Panc1 (cell line): ENCODE measurements at regions not wholly inside any gene's neighbourhood (a gene's known extent, or its start where the extent isn't known, plus 50 kb on each side); places are given as distances from the start of the nearest gene placed in this dataset.
"Not testable (repeated sequence)": the region's sequence is repeated elsewhere in the genome, so short reads cannot be mapped to it uniquely, and the experiment has no call there.

ENCODE experiments used
- ATAC-seq: fragments of 200-7000 bp; cut with Tn5 transposase; 2 replicates; pipeline ENCODE4 v1.9.1; 2020; ENCODE audit warnings: mild to moderate bottlenecking, moderate library complexity
- BruUV-seq: library from RNA; stranded (reverse); fragments of 400-500 nt; replicated peaks from 2 replicates; lab custom pipeline; 2021; lab: Mats Ljungman, UMichigan
- CTCF ChIA-PET: fragments of 300-600 bp; sonication (Branson Sonifier 250); formaldehyde crosslinking; loops from one replicate; lab custom pipeline; 2022; ENCODE audit warnings: antibody characterized with exemption; lab: Charles Lee
- POLR2A ChIA-PET: fragments of 300-600 bp; sonication (Branson Sonifier 250); formaldehyde crosslinking; loops from one replicate; lab custom pipeline; 2022; ENCODE audit warnings: antibody characterized with exemption; lab: Charles Lee
- DNase-seq: peaks from one replicate; pipeline ENCODE4 v3.0.0-alpha.2; 2010; ENCODE audit warnings: low read depth, low spot score
- H3K27ac ChIP-seq: 2 replicates; pipeline ENCODE4 v1.5.1; 2011; ENCODE audit warnings: mild to moderate bottlenecking, low read length, inconsistent platforms
- H3K27me3 ChIP-seq: fragments of 200-500 bp; sonication (Bioruptor generic); 2 replicates; pipeline ENCODE4 v1.6.0; 2014; ENCODE audit warnings: low read length, inconsistent platforms; ENCODE audit not compliant: control insufficient read depth, insufficient read depth
- H3K36me3 ChIP-seq: fragments of 200-500 bp; sonication (Bioruptor generic); 2 replicates; pipeline ENCODE4 v1.5.1; 2014; ENCODE audit warnings: inconsistent platforms, mild to moderate bottlenecking, low read length, moderate library complexity; ENCODE audit not compliant: control insufficient read depth, insufficient read depth
- H3K4me1 ChIP-seq: 2 replicates; pipeline ENCODE4 v1.5.1; 2011; ENCODE audit warnings: inconsistent platforms, mild to moderate bottlenecking, low read length, moderate library complexity; ENCODE audit not compliant: control insufficient read depth, insufficient read depth
- H3K4me3 ChIP-seq, 2 experiments: 2 replicates each; pipeline ENCODE4 v1.5.1; 2011 to 2012; ENCODE audit warnings: low read depth in 2 of 2, low read length in 2 of 2, mild to moderate bottlenecking in 2 of 2, inconsistent platforms in 1 of 2, moderate library complexity in 1 of 2
- H3K9me3 ChIP-seq: fragments of 200-500 bp; sonication (Bioruptor generic); 2 replicates; pipeline ENCODE4 v1.5.1; 2014; ENCODE audit warnings: low read depth, mild to moderate bottlenecking, inconsistent platforms, low read length, moderate library complexity; ENCODE audit not compliant: control insufficient read depth, insufficient read depth
- POLR2AphosphoS5 ChIP-seq: IDR thresholded peaks from 2 replicates; pipeline ENCODE4 v1.6.1; 2012; ENCODE audit warnings: mild to moderate bottlenecking, low read depth, low read length, moderate library complexity
- SIN3A ChIP-seq: IDR thresholded peaks from 2 replicates; pipeline ENCODE4 v1.6.1; 2012; ENCODE audit warnings: low read depth, mild to moderate bottlenecking, low read length, moderate library complexity, borderline replicate concordance; ENCODE audit not compliant: insufficient read depth
- TCF7L2 ChIP-seq: IDR thresholded peaks from 2 replicates; pipeline ENCODE4 v1.6.1; 2011; ENCODE audit warnings: mild to moderate bottlenecking, low read depth, low read length, inconsistent platforms
- in situ Hi-C: cut with HindIII; loops from 2 replicates; pipeline ENCODE4 v1.10.0; 2016; ENCODE audit warnings: low sequenced_read_pairs, low pct_unique_long_range_greater_than_20kb
- intact Hi-C: fragments of 100-400 bp; cut with micrococcal nuclease; formaldehyde crosslinking; loops from one replicate; pipeline ENCODE4 v1.10.0; 2022; ENCODE audit not compliant: unreplicated experiment
- TF ChIP-seq, protein P1 (sequence below): fragments of 450-650 bp; IDR thresholded peaks from 2 replicates; pipeline ENCODE4 v1.5.1; 2017; ENCODE audit warnings: mild to moderate bottlenecking
- TF ChIP-seq, protein P2 (sequence below), 2 experiments: IDR thresholded peaks; 2 replicates each; pipeline ENCODE4 v1.6.1; 2011 to 2012; ENCODE audit warnings: low read depth in 2 of 2, control low read depth in 1 of 2, low read length in 1 of 2, mild to moderate bottlenecking in 1 of 2, moderate library complexity in 1 of 2; ENCODE audit not compliant: insufficient read depth in 1 of 2

DNA sequence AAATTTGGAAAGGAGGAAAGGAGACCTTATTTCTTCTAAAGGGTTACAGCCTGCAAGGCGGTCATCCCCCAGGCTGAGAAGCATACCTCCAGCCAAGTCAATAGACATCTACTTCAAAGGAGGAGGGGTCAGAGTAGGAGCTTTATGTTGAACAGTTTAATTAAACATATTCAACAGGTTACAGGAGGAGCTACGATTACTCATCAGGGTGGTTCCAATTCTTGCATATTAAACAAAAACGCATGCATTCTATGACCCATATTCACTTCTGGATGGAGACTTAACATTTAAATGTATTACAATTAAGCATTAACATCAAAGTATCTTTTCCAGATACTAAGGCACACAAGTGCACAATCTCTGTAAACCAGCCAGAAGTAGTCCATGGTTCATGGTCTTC lies 1955.0 kb downstream of the PCDH9 start:
- no peaks in the 10 kb centered on the region for H3K36me3 ChIP-seq
- no peak for DNase-seq
- H3K27ac ChIP-seq, result no peak overlapping the region
- H3K9me3 ChIP-seq, result no peaks in the 10 kb centered on the region; the same call in 1 of the 2 replicates
- CTCF ChIA-PET, result no interaction called here
- TF ChIP-seq SIN3A, result no peak
- TF ChIP-seq, protein P1, sequence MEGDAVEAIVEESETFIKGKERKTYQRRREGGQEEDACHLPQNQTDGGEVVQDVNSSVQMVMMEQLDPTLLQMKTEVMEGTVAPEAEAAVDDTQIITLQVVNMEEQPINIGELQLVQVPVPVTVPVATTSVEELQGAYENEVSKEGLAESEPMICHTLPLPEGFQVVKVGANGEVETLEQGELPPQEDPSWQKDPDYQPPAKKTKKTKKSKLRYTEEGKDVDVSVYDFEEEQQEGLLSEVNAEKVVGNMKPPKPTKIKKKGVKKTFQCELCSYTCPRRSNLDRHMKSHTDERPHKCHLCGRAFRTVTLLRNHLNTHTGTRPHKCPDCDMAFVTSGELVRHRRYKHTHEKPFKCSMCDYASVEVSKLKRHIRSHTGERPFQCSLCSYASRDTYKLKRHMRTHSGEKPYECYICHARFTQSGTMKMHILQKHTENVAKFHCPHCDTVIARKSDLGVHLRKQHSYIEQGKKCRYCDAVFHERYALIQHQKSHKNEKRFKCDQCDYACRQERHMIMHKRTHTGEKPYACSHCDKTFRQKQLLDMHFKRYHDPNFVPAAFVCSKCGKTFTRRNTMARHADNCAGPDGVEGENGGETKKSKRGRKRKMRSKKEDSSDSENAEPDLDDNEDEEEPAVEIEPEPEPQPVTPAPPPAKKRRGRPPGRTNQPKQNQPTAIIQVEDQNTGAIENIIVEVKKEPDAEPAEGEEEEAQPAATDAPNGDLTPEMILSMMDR, result no peak
- TF ChIP-seq, protein P2, sequence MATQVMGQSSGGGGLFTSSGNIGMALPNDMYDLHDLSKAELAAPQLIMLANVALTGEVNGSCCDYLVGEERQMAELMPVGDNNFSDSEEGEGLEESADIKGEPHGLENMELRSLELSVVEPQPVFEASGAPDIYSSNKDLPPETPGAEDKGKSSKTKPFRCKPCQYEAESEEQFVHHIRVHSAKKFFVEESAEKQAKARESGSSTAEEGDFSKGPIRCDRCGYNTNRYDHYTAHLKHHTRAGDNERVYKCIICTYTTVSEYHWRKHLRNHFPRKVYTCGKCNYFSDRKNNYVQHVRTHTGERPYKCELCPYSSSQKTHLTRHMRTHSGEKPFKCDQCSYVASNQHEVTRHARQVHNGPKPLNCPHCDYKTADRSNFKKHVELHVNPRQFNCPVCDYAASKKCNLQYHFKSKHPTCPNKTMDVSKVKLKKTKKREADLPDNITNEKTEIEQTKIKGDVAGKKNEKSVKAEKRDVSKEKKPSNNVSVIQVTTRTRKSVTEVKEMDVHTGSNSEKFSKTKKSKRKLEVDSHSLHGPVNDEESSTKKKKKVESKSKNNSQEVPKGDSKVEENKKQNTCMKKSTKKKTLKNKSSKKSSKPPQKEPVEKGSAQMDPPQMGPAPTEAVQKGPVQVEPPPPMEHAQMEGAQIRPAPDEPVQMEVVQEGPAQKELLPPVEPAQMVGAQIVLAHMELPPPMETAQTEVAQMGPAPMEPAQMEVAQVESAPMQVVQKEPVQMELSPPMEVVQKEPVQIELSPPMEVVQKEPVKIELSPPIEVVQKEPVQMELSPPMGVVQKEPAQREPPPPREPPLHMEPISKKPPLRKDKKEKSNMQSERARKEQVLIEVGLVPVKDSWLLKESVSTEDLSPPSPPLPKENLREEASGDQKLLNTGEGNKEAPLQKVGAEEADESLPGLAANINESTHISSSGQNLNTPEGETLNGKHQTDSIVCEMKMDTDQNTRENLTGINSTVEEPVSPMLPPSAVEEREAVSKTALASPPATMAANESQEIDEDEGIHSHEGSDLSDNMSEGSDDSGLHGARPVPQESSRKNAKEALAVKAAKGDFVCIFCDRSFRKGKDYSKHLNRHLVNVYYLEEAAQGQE (IDR thresholded peaks at IDR 0.05; ENCODE audit: insufficient read depth in 1 of 2, low read depth in 2 of 2, low read length in 1 of 2), result no peak
- TF ChIP-seq TCF7L2, result no peak
- TF ChIP-seq POLR2AphosphoS5, result no peak
- no peak overlapping the region for H3K4me3 ChIP-seq
- no peaks in the 10 kb centered on the region for H3K27me3 ChIP-seq
- BruUV-seq, result no TSS peak
- ATAC-seq, result no peak
- in situ Hi-C loops, result no loop called here
- intact Hi-C loops, result no loop called here
- POLR2A ChIA-PET, result no interaction called here
- H3K4me1 ChIP-seq, result no peaks in the 10 kb centered on the region

DNA sequence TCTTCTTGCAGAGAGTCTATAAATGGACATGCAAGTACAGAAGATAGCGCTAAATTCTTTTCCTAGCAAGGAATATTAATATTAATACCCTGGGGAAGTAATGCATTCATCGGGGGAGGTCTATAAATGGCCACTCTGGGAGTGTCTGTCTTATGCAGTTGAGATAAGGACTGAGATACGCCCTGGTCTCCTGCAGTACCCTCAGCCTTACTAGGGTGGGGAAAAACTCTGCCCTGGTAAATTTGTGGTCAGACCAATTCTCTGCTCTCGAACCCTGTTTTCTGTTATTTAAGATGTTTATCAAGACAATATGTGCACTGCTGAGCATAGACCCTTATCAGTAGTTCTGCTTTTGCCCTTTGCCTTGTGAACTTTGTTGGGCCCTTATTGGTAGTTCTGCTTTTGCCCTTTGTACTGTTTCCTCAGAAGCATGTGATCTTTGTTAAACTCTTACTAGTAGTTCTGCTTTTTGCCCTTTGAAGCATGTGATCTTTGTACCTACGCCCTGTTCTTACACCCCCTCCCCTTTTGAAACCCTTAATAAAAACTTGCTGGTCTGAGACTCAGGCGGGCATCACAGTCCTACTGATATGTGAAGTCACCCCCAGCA lies 1956.2 kb downstream of the PCDH9 start:
- intact Hi-C loops, POLR2A ChIA-PET, CTCF ChIA-PET: not testable (repeated sequence)

DNA sequence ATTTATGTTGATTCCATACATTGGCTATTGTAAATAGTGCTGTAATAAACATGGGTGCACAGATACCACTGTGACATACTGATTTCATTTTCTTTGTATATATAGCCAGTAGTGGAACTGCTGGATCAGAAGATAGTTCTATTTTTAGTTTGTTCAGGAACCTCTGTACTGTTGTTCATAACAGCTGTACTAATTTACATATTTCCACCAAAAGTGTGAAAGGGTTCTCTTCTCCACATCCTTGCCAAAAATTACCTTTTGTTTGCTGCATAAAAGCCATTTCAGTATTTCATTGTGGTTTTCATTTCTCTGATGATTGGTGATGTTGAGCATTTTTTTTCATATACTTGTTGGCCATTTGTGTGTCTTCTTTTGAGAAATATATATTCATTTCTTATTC lies 1962.1 kb downstream of the PCDH9 start:
- DNase-seq, result no peak
- in situ Hi-C loops, result no loop called here
- no TSS peak for BruUV-seq

More for the DNA sequence above, 1956.2 kb downstream of the PCDH9 start:
- H3K27ac ChIP-seq, in situ Hi-C loops, ATAC-seq, H3K36me3 ChIP-seq, DNase-seq, H3K27me3 ChIP-seq, H3K4me3 ChIP-seq, H3K4me1 ChIP-seq, H3K9me3 ChIP-seq, BruUV-seq: not testable (repeated sequence)

More for the DNA sequence above, 1962.1 kb downstream of the PCDH9 start:
- CTCF ChIA-PET, result no interaction called here
- no peak for ATAC-seq
- no peaks in the 10 kb centered on the region for H3K27me3 ChIP-seq
- H3K4me3 ChIP-seq, result no peak overlapping the region
- no peak for TF ChIP-seq SIN3A
- TF ChIP-seq, protein P2 (IDR thresholded peaks at IDR 0.05; ENCODE audit: insufficient read depth in 1 of 2, low read depth in 2 of 2, low read length in 1 of 2), result no peak
- no peak for TF ChIP-seq TCF7L2
- no peak for TF ChIP-seq POLR2AphosphoS5
- TF ChIP-seq, protein P1, result no peak
- no peaks in the 10 kb centered on the region for H3K4me1 ChIP-seq
- H3K27ac ChIP-seq, result no peak overlapping the region
- H3K9me3 ChIP-seq, result no peaks in the 10 kb centered on the region
- H3K36me3 ChIP-seq, result no peaks in the 10 kb centered on the region
- intact Hi-C loops, result no loop called here
- POLR2A ChIA-PET, result no interaction called here
